ENCODE measurements at regions not wholly inside any gene's neighbourhood (a gene's known extent, or its start where the extent isn't known, plus 50 kb on each side); places are given as distances from the start of the nearest gene placed in this dataset.

- Histone ChIP-seq H3K9ac (ENCODE audit: low read depth in 1 of 2, low read length in 2 of 2) (no peak overlapping the region), H3K4me3 (ENCODE audit: low read depth in 1 of 3, low read length in 3 of 3) (no peak overlapping the region), H3K27me3 (ENCODE audit: control insufficient read depth in 4 of 4, insufficient read depth in 4 of 4, low read length in 3 of 4) (no peaks in the 10 kb centered on the region), H3K27ac (ENCODE audit: low read depth in 1 of 2, low read length in 2 of 2) (no peak overlapping the region), H3K4me1 (ENCODE audit: control insufficient read depth in 4 of 4, insufficient read depth in 4 of 4, low read length in 3 of 4) (no peaks in the 10 kb centered on the region), H3K9me3 (ENCODE audit: control insufficient read depth in 4 of 4, low read length in 3 of 4) (no peaks in the 10 kb centered on the region), H3K36me3 (ENCODE audit: control insufficient read depth in 4 of 4, insufficient read depth in 3 of 4, low read depth in 1 of 4, low read length in 3 of 4) (no peaks in the 10 kb centered on the region)
- 89% methylated on average over 6 of the region's 6 CpGs for WGBS
- TF ChIP-seq RXRA (IDR thresholded peaks at IDR 0.05) (no peak), SP1 (IDR thresholded peaks at IDR 0.05) (no peak), RAD21 (IDR thresholded peaks at IDR 0.05) (no peak), CTCF (IDR thresholded peaks at IDR 0.05; ENCODE audit: low read depth, low read length, missing input control) (no peak), JUND (IDR thresholded peaks at IDR 0.05) (no peak), GABPA (IDR thresholded peaks at IDR 0.05 in 1 of 2, conservative IDR thresholded peaks at IDR 0.05 in 1 of 2) (no peak)
- DNase-seq (ENCODE audit: low spot score) = no peak
Observed at GRCh38 chr18:59065684-59066083, 74.0 kb upstream of the SEC11C start.

GRCh38 chr18:59067873-59068272, 71.8 kb upstream of the SEC11C start:
- H3K9ac ChIP-seq (ENCODE audit: low read depth in 1 of 2, low read length in 2 of 2) = no peak overlapping the region
- no peaks in the 10 kb centered on the region for H3K9me3 ChIP-seq (ENCODE audit: control insufficient read depth in 4 of 4, low read length in 3 of 4)
- DNase-seq (ENCODE audit: low spot score) = no peak
- H3K4me1 ChIP-seq (ENCODE audit: control insufficient read depth in 4 of 4, insufficient read depth in 4 of 4, low read length in 3 of 4) = no peaks in the 10 kb centered on the region
- 61% methylated on average over 2 of the region's 2 CpGs for WGBS
- TF ChIP-seq RAD21 (IDR thresholded peaks at IDR 0.05) = peak; percentile 67 to 75
- peak; percentile 35 for TF ChIP-seq CTCF (IDR thresholded peaks at IDR 0.05; ENCODE audit: low read depth, low read length, missing input control)
- no peak for TF ChIP-seq SP1 (IDR thresholded peaks at IDR 0.05)
- H3K27me3 ChIP-seq (ENCODE audit: control insufficient read depth in 4 of 4, insufficient read depth in 4 of 4, low read length in 3 of 4) = no peaks in the 10 kb centered on the region
- H3K36me3 ChIP-seq (ENCODE audit: control insufficient read depth in 4 of 4, insufficient read depth in 3 of 4, low read depth in 1 of 4, low read length in 3 of 4) = no peaks in the 10 kb centered on the region
- H3K4me3 ChIP-seq (ENCODE audit: low read depth in 1 of 3, low read length in 3 of 3) = no peak overlapping the region
- H3K27ac ChIP-seq (ENCODE audit: low read depth in 1 of 2, low read length in 2 of 2) = no peak overlapping the region

GRCh38 chr18:59068276-59069071, 71.2 kb upstream of the SEC11C start:
- no peak overlapping the region for H3K27ac ChIP-seq (ENCODE audit: low read depth in 1 of 2, low read length in 2 of 2)
- no peaks in the 10 kb centered on the region for H3K36me3 ChIP-seq (ENCODE audit: control insufficient read depth in 4 of 4, insufficient read depth in 3 of 4, low read depth in 1 of 4, low read length in 3 of 4)
- no peak overlapping the region for H3K4me3 ChIP-seq (ENCODE audit: low read depth in 1 of 3, low read length in 3 of 3)
- no peak for DNase-seq (ENCODE audit: low spot score)
- no peak overlapping the region for H3K9ac ChIP-seq (ENCODE audit: low read depth in 1 of 2, low read length in 2 of 2)
- no peaks in the 10 kb centered on the region for H3K9me3 ChIP-seq (ENCODE audit: control insufficient read depth in 4 of 4, low read length in 3 of 4)
- no peaks in the 10 kb centered on the region for H3K27me3 ChIP-seq (ENCODE audit: control insufficient read depth in 4 of 4, insufficient read depth in 4 of 4, low read length in 3 of 4)
- no peaks in the 10 kb centered on the region for H3K4me1 ChIP-seq (ENCODE audit: control insufficient read depth in 4 of 4, insufficient read depth in 4 of 4, low read length in 3 of 4)
- TF ChIP-seq HNF4A (conservative IDR thresholded peaks at IDR 0.05) (no peak), NR2F2 (IDR thresholded peaks at IDR 0.05) (no peak), YY1 (IDR thresholded peaks at IDR 0.05) (no peak), TAF1 (conservative IDR thresholded peaks at IDR 0.05) (no peak), SP1 (IDR thresholded peaks at IDR 0.05) (no peak), ATF3 (IDR thresholded peaks at IDR 0.05) (no peak), FOXA1 (IDR thresholded peaks at IDR 0.05) (no peak), CTCF (IDR thresholded peaks at IDR 0.05; ENCODE audit: low read depth, low read length, missing input control) (no peak), GABPA (IDR thresholded peaks at IDR 0.05 in 1 of 2, conservative IDR thresholded peaks at IDR 0.05 in 1 of 2) (no peak), JUND (IDR thresholded peaks at IDR 0.05) (no peak), MAX (IDR thresholded peaks at IDR 0.05) (no peak), HNF4G (IDR thresholded peaks at IDR 0.05) (no peak), RAD21 (IDR thresholded peaks at IDR 0.05) (no peak), ZBTB33 (IDR thresholded peaks at IDR 0.05) (no peak), FOXA2 (IDR thresholded peaks at IDR 0.05) (no peak), EGR1 (IDR thresholded peaks at IDR 0.05; ENCODE audit: low read depth in 2 of 2) (no peak), RXRA (IDR thresholded peaks at IDR 0.05) (no peak)
- WGBS = 82% methylated on average over 12 of the region's 12 CpGs

Data from liver (tissue), 8 donors.